ENCODE measurements at regions not wholly inside any gene's neighbourhood (a gene's known extent, or its start where the extent isn't known, plus 50 kb on each side); places are given as distances from the start of the nearest gene placed in this dataset.

DNA sequence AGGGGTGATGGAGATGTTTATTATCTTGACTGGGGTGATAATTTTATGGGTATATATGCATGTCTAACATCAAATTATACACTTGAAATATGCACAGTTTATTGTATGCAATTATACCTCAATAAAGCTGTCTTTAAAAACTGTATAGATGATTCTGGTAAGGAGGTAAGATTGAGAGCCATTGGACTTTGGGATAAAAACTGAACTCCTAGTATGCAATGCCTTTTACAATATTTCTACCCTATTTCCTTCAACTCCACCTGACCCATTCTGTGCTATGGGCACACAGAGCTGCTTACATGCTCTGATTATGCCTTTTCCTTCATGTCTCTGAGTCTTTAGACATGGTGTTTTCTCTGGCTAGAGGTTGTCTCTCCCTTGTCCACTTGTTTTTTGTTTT lies 63.9 kb upstream of the UGP2 start:
- H3K4me2 ChIP-seq: no peak overlapping the region
- no peaks in the 10 kb centered on the region for H3K9me2 ChIP-seq
- no peaks in the 10 kb centered on the region for H3K36me3 ChIP-seq (replicated peaks in 1 of 2; ENCODE audit: control insufficient read depth in 1 of 2, insufficient read depth in 2 of 2, low read length in 1 of 2)
- no peaks in the 10 kb centered on the region for H3K9me3 ChIP-seq
- no peak overlapping the region for H3K9ac ChIP-seq
- H3F3A ChIP-seq (replicated peaks; ENCODE audit: insufficient read depth): peaks cover 3% of the 10 kb centered on the region
- no peaks in the 10 kb centered on the region for H3K27me3 ChIP-seq (ENCODE audit: insufficient read depth)
- POLR2A ChIA-PET: no interaction called here
- no peak overlapping the region for H3K4me3 ChIP-seq (ENCODE audit: low read depth in 2 of 2, low read length in 1 of 2)
- no peaks in the 10 kb centered on the region for H4K20me1 ChIP-seq (ENCODE audit: insufficient read depth)
- TF ChIP-seq GABPA (IDR thresholded peaks at IDR 0.05; ENCODE audit: low read depth) (no peak), MEF2A (IDR thresholded peaks at IDR 0.05; ENCODE audit: borderline replicate concordance, low read depth) (no peak), NRF1 (IDR thresholded peaks at IDR 0.05; ENCODE audit: low read depth, low read length) (no peak), RXRA (IDR thresholded peaks at IDR 0.05; ENCODE audit: borderline replicate concordance, low read depth) (no peak), YY1 (IDR thresholded peaks at IDR 0.05; ENCODE audit: low read depth) (no peak), CHD2 (IDR thresholded peaks at IDR 0.05; ENCODE audit: low read length, partially characterized antibody) (no peak), PBX3 (IDR thresholded peaks at IDR 0.05) (no peak), IRF3 (IDR thresholded peaks at IDR 0.05; ENCODE audit: low read depth, low read length) (no peak), USF2 (IDR thresholded peaks at IDR 0.05; ENCODE audit: borderline replicate concordance, low read depth, low read length) (no peak)
- no peaks in the 10 kb centered on the region for H3K4me1 ChIP-seq (ENCODE audit: control insufficient read depth in 1 of 2, insufficient read depth in 2 of 2, low read depth in 1 of 2, low read length in 1 of 2)
- no peak overlapping the region for H2AFZ ChIP-seq (ENCODE audit: low read depth)
- H3K27ac ChIP-seq (ENCODE audit: low read depth in 2 of 2, low read length in 1 of 2): no peak overlapping the region
- DNase-seq: no peak
- no peaks in the 10 kb centered on the region for H3K79me2 ChIP-seq (ENCODE audit: insufficient read depth)
- CTCF ChIA-PET: no interaction called here

DNA sequence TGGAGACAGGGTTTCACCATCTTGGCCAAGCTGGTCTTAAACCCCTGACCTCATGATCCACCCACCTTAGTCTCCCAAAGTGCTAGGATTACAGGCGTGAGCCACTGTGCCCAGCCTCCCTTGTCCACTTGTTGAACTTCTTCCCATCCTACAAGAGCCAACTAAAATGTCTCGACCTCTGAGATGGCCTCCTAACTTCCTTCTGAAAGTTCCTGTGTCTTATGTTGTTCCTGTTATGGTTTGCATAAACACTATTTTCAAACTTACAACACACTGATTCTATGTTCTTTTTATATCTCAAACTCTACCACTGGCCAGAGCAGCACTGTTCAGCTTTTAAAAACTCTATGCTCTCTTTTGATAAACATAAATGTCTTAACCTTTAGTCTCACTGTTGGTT lies 63.3 kb upstream of the UGP2 start:
- H3K4me2 ChIP-seq: no peak overlapping the region
- DNase-seq: no peak
- H2AFZ ChIP-seq (ENCODE audit: low read depth): no peak overlapping the region
- H3K27me3 ChIP-seq (ENCODE audit: insufficient read depth): no peaks in the 10 kb centered on the region
- ChIA-PET POLR2A (no interaction called here), CTCF (no interaction called here)
- no peaks in the 10 kb centered on the region for H4K20me1 ChIP-seq (ENCODE audit: insufficient read depth)
- no peaks in the 10 kb centered on the region for H3K36me3 ChIP-seq (replicated peaks in 1 of 2; ENCODE audit: control insufficient read depth in 1 of 2, insufficient read depth in 2 of 2, low read length in 1 of 2)
- H3K9me2 ChIP-seq: no peaks in the 10 kb centered on the region
- peaks cover 3% of the 10 kb centered on the region for H3F3A ChIP-seq (replicated peaks; ENCODE audit: insufficient read depth)
- no peaks in the 10 kb centered on the region for H3K79me2 ChIP-seq (ENCODE audit: insufficient read depth)
- H3K9me3 ChIP-seq: no peaks in the 10 kb centered on the region
- 69% methylated on average over 2 of the region's 2 CpGs for WGBS (ENCODE audit: low lambda C conversion rate)
- H3K9ac ChIP-seq: no peak overlapping the region
- no peak overlapping the region for H3K4me3 ChIP-seq (ENCODE audit: low read depth in 2 of 2, low read length in 1 of 2)
- no peaks in the 10 kb centered on the region for H3K4me1 ChIP-seq (ENCODE audit: control insufficient read depth in 1 of 2, insufficient read depth in 2 of 2, low read depth in 1 of 2, low read length in 1 of 2)
- H3K27ac ChIP-seq (ENCODE audit: low read depth in 2 of 2, low read length in 1 of 2): no peak overlapping the region
- TF ChIP-seq, protein P1, sequence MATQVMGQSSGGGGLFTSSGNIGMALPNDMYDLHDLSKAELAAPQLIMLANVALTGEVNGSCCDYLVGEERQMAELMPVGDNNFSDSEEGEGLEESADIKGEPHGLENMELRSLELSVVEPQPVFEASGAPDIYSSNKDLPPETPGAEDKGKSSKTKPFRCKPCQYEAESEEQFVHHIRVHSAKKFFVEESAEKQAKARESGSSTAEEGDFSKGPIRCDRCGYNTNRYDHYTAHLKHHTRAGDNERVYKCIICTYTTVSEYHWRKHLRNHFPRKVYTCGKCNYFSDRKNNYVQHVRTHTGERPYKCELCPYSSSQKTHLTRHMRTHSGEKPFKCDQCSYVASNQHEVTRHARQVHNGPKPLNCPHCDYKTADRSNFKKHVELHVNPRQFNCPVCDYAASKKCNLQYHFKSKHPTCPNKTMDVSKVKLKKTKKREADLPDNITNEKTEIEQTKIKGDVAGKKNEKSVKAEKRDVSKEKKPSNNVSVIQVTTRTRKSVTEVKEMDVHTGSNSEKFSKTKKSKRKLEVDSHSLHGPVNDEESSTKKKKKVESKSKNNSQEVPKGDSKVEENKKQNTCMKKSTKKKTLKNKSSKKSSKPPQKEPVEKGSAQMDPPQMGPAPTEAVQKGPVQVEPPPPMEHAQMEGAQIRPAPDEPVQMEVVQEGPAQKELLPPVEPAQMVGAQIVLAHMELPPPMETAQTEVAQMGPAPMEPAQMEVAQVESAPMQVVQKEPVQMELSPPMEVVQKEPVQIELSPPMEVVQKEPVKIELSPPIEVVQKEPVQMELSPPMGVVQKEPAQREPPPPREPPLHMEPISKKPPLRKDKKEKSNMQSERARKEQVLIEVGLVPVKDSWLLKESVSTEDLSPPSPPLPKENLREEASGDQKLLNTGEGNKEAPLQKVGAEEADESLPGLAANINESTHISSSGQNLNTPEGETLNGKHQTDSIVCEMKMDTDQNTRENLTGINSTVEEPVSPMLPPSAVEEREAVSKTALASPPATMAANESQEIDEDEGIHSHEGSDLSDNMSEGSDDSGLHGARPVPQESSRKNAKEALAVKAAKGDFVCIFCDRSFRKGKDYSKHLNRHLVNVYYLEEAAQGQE (IDR thresholded peaks at IDR 0.05; ENCODE audit: low read depth, low read length): no peak
- TF ChIP-seq TEAD4 (IDR thresholded peaks at IDR 0.05; ENCODE audit: borderline replicate concordance, insufficient read depth) (no peak), NRF1 (IDR thresholded peaks at IDR 0.05; ENCODE audit: low read depth, low read length) (no peak), FOXJ3 (CRISPR knock-in tag; IDR thresholded peaks at IDR 0.05) (no peak), IRF3 (IDR thresholded peaks at IDR 0.05; ENCODE audit: low read depth, low read length) (no peak), PBX3 (IDR thresholded peaks at IDR 0.05) (no peak), EP300 (IDR thresholded peaks at IDR 0.05; ENCODE audit: borderline replicate concordance in 1 of 2, low read depth in 1 of 2, low read length in 1 of 2) (no peak), POLR2AphosphoS5 (IDR thresholded peaks at IDR 0.05; ENCODE audit: low read depth, low read length) (no peak), MAX (IDR thresholded peaks at IDR 0.05; ENCODE audit: low read depth) (no peak), MEF2A (IDR thresholded peaks at IDR 0.05; ENCODE audit: borderline replicate concordance, low read depth) (no peak), USF1 (IDR thresholded peaks at IDR 0.05; ENCODE audit: borderline replicate concordance, low read depth) (no peak), YY1 (IDR thresholded peaks at IDR 0.05; ENCODE audit: low read depth) (no peak)

Measured in SK-N-SH (cell line).